T-helper 2 cell treated with Interferon-gamma antibody and Interleukin-4, amounts not matched to agents 5 μg/mL and 100 μg/mL, for 36 hours (primary cell): ENCODE measurements at regions not wholly inside any gene's neighbourhood (a gene's known extent, or its start where the extent isn't known, plus 50 kb on each side); places are given as distances from the start of the nearest gene placed in this dataset.

Source experiments
- DNase-seq: peaks from one replicate; pipeline ENCODE4 v3.0.0; 2021; ENCODE audit warnings: low spot score
- H3K27ac Mint-ChIP-seq: one replicate; pipeline ENCODE4 v1.8.0; 2021; ENCODE audit warnings: mild to moderate bottlenecking, mixed read lengths
- H3K27me3 Mint-ChIP-seq: one replicate; pipeline ENCODE4 v1.8.0; 2021; ENCODE audit warnings: low read depth, mixed read lengths
- H3K36me3 Mint-ChIP-seq: one replicate; pipeline ENCODE4 v1.8.0; 2021; ENCODE audit warnings: low read depth, mixed read lengths
- H3K4me1 Mint-ChIP-seq: one replicate; pipeline ENCODE4 v1.8.0; 2021; ENCODE audit warnings: low read depth, mixed read lengths
- H3K4me3 Mint-ChIP-seq: one replicate; pipeline ENCODE4 v1.8.0; 2022; ENCODE audit warnings: mild to moderate bottlenecking, moderate library complexity, mixed read lengths
- H3K9me3 Mint-ChIP-seq: one replicate; pipeline ENCODE4 v1.8.0; 2021; ENCODE audit warnings: mixed read lengths

DNA sequence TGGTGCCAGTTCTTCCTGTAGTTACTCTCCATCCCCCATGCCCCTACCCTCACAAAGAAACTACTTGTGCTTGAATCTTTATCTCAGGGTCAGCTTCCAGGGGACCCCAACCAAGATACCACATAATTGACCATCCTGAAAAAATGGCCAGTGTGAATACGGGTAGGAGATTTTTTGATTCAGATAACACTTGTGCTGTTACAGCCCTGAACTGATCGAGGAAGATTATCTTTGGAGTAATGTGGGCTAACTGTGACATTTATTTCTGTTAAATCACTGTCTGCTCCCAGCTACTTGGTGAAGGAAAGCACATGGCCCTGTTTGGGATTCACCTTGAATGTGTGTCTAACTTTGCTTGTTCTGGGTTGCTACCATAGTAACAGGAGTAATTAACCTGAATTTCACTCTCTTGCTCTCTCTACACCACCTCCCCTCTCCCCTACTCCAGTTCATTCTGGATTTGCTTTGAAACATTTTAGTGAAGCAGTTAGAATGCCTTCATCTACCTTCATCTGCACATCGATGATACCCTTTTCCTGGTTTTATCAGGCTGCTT, 219.6 kb upstream of the CHD6 start:
- no peak overlapping the region for H3K27ac Mint-ChIP-seq
- H3K36me3 Mint-ChIP-seq = no peaks in the 10 kb centered on the region
- H3K4me1 Mint-ChIP-seq = no peaks in the 10 kb centered on the region
- H3K27me3 Mint-ChIP-seq = no peaks in the 10 kb centered on the region
- no peaks in the 10 kb centered on the region for H3K9me3 Mint-ChIP-seq
- H3K4me3 Mint-ChIP-seq = no peak overlapping the region
- DNase-seq = no peak

DNA sequence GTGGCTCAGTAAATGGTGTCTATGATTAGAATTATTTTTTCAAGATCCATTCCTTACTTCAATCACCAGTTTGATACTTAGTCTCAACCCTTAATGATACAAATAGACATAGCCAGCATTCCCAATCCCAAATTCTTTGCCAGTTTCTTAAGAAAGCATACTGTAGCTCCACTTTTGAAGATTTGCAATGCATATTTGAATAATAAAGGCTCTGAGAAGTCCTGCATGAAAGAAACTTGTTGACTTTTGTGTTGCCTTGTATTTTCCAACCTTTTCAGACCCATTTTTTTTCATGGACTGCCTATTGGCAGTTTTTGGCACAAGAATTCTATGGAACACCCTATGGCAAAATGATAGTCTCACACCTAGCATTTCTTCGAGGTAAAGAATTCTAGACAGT, 215.6 kb upstream of the CHD6 start:
- Mint-ChIP-seq H3K27ac (no peak overlapping the region), H3K4me1 (no peaks in the 10 kb centered on the region), H3K27me3 (no peaks in the 10 kb centered on the region), H3K36me3 (no peaks in the 10 kb centered on the region), H3K9me3 (no peaks in the 10 kb centered on the region), H3K4me3 (no peak overlapping the region)
- no peak for DNase-seq

DNA sequence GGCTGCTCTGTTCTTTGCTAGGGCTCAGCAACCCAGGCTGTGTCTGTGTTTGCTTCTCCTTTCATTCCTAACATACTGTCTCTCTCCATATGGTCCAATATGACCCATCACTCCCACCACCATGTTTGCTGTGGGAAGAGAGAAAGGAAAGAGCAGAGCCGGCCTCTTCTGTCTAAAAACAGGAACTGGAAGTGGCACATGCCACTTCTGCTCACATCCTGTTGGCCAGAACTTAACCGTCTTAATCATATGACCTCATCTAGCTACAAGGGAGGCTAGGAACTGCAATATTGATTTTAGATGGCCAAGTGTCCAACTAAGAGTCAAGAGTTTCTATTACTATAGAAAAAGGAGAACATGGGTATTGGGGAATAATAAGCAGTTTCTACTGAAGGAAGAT, 212.5 kb upstream of the CHD6 start:
- H3K9me3 Mint-ChIP-seq = no peaks in the 10 kb centered on the region
- DNase-seq = no peak
- no peaks in the 10 kb centered on the region for H3K4me1 Mint-ChIP-seq
- H3K27ac Mint-ChIP-seq = no peak overlapping the region
- no peaks in the 10 kb centered on the region for H3K36me3 Mint-ChIP-seq
- no peaks in the 10 kb centered on the region for H3K27me3 Mint-ChIP-seq
- H3K4me3 Mint-ChIP-seq = no peak overlapping the region

GRCh38 chr20:41819436-41819835, 201.3 kb upstream of the CHD6 start:
- Mint-ChIP-seq H3K27ac (no peak overlapping the region), H3K27me3 (peaks cover under 1% of the 10 kb centered on the region), H3K4me1 (no peaks in the 10 kb centered on the region), H3K9me3 (no peaks in the 10 kb centered on the region), H3K4me3 (no peak overlapping the region), H3K36me3 (no peaks in the 10 kb centered on the region)
- no peak for DNase-seq

- Mint-ChIP-seq H3K27ac (no peak overlapping the region), H3K4me3 (no peak overlapping the region), H3K9me3 (no peaks in the 10 kb centered on the region), H3K27me3 (no peaks in the 10 kb centered on the region), H3K4me1 (no peaks in the 10 kb centered on the region), H3K36me3 (no peaks in the 10 kb centered on the region)
- DNase-seq = no peak
Observed at GRCh38 chr20:41818991-41819390, 200.8 kb upstream of the CHD6 start.

- Mint-ChIP-seq H3K9me3 (no peaks in the 10 kb centered on the region), H3K27me3 (no peaks in the 10 kb centered on the region), H3K36me3 (no peaks in the 10 kb centered on the region), H3K27ac (no peak overlapping the region), H3K4me3 (no peak overlapping the region), H3K4me1 (no peaks in the 10 kb centered on the region)
- no peak for DNase-seq
Observed at GRCh38 chr20:41818369-41818768, 200.2 kb upstream of the CHD6 start.

- Mint-ChIP-seq H3K4me3 (no peak overlapping the region), H3K9me3 (no peaks in the 10 kb centered on the region), H3K36me3 (no peaks in the 10 kb centered on the region), H3K27me3 (no peaks in the 10 kb centered on the region), H3K4me1 (no peaks in the 10 kb centered on the region), H3K27ac (no peak overlapping the region)
- DNase-seq = no peak
Observed at GRCh38 chr20:41811456-41811855, 193.3 kb upstream of the CHD6 start.

GRCh38 chr20:41800040-41800439, 181.9 kb upstream of the CHD6 start:
- DNase-seq = no peak
- Mint-ChIP-seq H3K4me1 (no peaks in the 10 kb centered on the region), H3K9me3 (no peaks in the 10 kb centered on the region), H3K27me3 (no peaks in the 10 kb centered on the region), H3K36me3 (no peaks in the 10 kb centered on the region), H3K27ac (no peak overlapping the region), H3K4me3 (no peak overlapping the region)

DNA sequence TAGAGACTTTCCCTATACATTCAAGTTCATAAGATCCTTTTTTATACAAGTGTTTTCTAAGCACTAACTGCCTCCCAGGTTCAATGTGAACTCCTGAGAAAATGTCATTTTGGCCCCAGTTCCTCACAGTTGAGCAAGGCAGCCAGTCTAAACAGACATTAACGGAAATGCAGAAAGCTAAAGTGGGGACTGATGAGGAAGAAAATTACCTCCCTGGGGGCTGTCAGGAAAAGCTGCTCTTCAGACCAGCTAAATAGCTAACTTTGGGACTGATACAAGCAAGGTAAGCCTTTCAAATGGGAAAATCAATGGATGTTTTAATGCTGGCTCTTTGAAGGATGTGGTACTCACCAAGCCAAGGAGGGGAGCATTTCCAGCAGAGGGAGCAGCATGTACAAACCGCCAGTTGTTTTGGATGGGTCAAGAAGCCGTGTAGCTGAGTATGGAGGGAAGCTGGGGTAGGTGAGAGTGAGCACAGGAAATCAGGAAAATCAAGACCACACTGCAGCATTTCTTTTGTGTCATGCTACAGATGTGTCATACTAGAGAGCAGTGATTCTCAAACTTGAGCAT, 180.8 kb upstream of the CHD6 start:
- Mint-ChIP-seq H3K4me1 (no peaks in the 10 kb centered on the region), H3K4me3 (no peak overlapping the region), H3K36me3 (no peaks in the 10 kb centered on the region), H3K27me3 (no peaks in the 10 kb centered on the region), H3K9me3 (no peaks in the 10 kb centered on the region), H3K27ac (no peak overlapping the region)
- DNase-seq = no peak

DNA sequence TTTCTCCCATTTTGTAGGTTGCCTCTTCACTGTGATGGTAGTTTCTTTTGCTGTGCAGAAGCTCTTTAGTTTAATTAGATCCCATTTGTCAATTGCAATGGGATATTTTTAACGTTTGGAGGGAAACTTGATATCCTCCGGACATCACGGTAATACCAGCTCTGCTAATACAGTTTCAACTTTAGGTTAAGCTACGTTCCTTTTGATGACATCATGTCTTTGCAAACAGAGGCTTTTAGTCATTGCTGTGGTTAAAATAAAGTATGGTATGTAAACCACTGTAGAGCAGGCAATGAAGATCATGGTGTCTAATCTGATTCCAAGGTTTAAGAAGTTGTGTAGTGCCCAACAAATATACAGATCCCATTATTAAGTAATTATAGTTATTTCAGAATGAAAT, 168.0 kb upstream of the CHD6 start:
- no peaks in the 10 kb centered on the region for H3K9me3 Mint-ChIP-seq
- no peaks in the 10 kb centered on the region for H3K4me1 Mint-ChIP-seq
- no peak overlapping the region for H3K27ac Mint-ChIP-seq
- no peaks in the 10 kb centered on the region for H3K36me3 Mint-ChIP-seq
- no peak overlapping the region for H3K4me3 Mint-ChIP-seq
- DNase-seq = no peak
- no peaks in the 10 kb centered on the region for H3K27me3 Mint-ChIP-seq

DNA sequence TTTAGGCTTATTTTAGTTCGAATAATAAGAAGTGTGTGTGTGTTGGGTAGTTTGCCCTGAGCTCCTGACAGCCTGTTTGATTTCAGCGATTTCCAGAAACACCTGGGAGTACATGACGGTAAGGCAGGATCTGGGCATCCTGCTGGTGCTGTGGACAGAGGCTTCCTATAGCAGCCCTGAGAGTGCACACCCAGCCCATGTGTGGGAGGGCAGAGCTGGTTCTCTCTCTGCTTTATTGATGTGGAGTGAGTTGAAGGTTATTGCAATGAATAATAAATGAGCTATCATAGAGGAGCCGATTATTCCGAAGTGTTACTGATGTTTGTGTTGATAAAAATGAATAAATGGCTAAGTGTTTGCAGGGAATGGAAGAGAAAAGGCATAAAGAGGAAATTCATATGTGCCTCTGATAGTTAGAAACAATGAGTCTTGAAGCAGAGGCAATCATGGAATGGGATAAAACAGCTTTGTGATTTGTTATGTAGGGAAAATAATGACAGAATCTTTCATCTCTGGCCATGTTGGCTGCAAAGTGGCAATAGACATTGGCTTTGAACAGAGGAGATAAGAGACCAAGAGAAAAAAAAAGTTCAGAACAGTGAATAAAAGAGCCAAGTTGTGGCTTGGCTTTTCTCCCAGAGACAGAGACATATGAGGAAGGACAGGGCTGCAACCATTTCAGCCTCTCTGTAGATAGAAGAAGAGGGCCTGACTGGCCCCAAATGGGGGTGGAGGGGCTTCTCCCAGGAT, 166.2 kb upstream of the CHD6 start:
- H3K4me1 Mint-ChIP-seq = no peaks in the 10 kb centered on the region
- no peaks in the 10 kb centered on the region for H3K36me3 Mint-ChIP-seq
- H3K27me3 Mint-ChIP-seq = no peaks in the 10 kb centered on the region
- no peak for DNase-seq
- H3K4me3 Mint-ChIP-seq = no peak overlapping the region
- H3K27ac Mint-ChIP-seq = no peak overlapping the region
- no peaks in the 10 kb centered on the region for H3K9me3 Mint-ChIP-seq

GRCh38 chr20:41783423-41784208, 165.4 kb upstream of the CHD6 start:
- no peaks in the 10 kb centered on the region for H3K4me1 Mint-ChIP-seq
- no peak overlapping the region for H3K4me3 Mint-ChIP-seq
- no peaks in the 10 kb centered on the region for H3K9me3 Mint-ChIP-seq
- no peak for DNase-seq
- no peak overlapping the region for H3K27ac Mint-ChIP-seq
- H3K27me3 Mint-ChIP-seq = no peaks in the 10 kb centered on the region
- H3K36me3 Mint-ChIP-seq = no peaks in the 10 kb centered on the region

- Mint-ChIP-seq H3K4me3 (no peak overlapping the region), H3K27me3 (no peaks in the 10 kb centered on the region), H3K9me3 (no peaks in the 10 kb centered on the region), H3K27ac (no peak overlapping the region), H3K36me3 (no peaks in the 10 kb centered on the region), H3K4me1 (no peaks in the 10 kb centered on the region)
- DNase-seq = no peak
Observed at GRCh38 chr20:41782730-41783406, 164.7 kb upstream of the CHD6 start.

- no peaks in the 10 kb centered on the region for H3K4me1 Mint-ChIP-seq
- no peak for DNase-seq
- no peaks in the 10 kb centered on the region for H3K27me3 Mint-ChIP-seq
- H3K4me3 Mint-ChIP-seq = no peak overlapping the region
- H3K9me3 Mint-ChIP-seq = no peaks in the 10 kb centered on the region
- H3K27ac Mint-ChIP-seq = no peak overlapping the region
- H3K36me3 Mint-ChIP-seq = no peaks in the 10 kb centered on the region
Observed at GRCh38 chr20:41782255-41782654, 164.1 kb upstream of the CHD6 start.
